ENCODE measurements at regions not wholly inside any gene's neighbourhood (a gene's known extent, or its start where the extent isn't known, plus 50 kb on each side); places are given as distances from the start of the nearest gene placed in this dataset.
"Not testable (repeated sequence)": the region's sequence is repeated elsewhere in the genome, so short reads cannot be mapped to it uniquely, and the experiment has no call there.

DNA sequence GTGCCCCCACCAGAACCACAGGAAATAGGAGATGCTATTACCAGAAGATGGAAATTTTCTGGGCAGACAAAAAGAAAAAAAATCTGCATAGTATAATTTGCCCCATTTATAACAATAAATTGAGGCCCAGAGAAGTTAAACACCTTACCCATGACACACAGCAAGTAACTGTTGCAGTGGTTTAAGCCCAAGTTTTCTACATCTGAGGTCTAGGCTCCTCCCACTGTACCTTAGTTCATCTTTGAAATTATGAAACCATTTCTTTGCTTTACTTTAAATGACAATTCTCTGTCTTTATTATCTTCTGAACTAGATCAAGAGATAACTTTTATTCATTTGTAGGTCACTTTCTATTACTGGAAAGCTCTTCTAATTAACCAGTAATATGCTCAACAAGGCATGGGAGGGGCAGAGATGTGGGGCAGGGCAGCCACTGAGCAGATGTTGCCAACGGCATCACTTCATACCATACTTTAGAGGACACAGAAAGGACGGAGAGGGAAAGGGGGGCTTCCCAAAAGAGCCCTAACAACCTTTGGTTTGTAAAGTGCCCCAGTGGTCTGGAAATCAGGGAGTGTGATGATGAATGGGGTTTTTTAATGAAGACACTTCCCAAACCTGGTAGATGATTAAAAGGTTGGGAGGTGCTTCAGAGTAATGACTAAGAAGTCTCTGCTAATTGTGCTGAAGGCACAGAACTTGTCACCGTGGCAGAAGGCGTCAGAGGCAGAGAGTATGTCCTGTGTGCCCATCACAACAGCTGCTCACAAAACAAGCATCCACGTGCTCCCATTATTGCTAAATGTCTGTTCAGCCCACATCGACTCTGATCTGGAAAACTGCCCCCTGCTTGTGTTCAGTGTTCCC is 342.5 kb downstream of the SHQ1 start:
- Histone ChIP-seq H3K27me3 (replicated peaks; ENCODE audit: control insufficient read depth, insufficient read depth, low read length) (peaks cover 2% of the 10 kb centered on the region; the same call in 1 of the 2 replicates), H3K36me3 (ENCODE audit: control insufficient read depth, insufficient read depth, low read length) (no peaks in the 10 kb centered on the region), H3K4me3 (replicated peaks; ENCODE audit: low read depth, low read length) (no peak overlapping the region)
- no peak for DNase-seq (ENCODE audit: extremely low read depth, insufficient read length)
- TF ChIP-seq, protein P1, sequence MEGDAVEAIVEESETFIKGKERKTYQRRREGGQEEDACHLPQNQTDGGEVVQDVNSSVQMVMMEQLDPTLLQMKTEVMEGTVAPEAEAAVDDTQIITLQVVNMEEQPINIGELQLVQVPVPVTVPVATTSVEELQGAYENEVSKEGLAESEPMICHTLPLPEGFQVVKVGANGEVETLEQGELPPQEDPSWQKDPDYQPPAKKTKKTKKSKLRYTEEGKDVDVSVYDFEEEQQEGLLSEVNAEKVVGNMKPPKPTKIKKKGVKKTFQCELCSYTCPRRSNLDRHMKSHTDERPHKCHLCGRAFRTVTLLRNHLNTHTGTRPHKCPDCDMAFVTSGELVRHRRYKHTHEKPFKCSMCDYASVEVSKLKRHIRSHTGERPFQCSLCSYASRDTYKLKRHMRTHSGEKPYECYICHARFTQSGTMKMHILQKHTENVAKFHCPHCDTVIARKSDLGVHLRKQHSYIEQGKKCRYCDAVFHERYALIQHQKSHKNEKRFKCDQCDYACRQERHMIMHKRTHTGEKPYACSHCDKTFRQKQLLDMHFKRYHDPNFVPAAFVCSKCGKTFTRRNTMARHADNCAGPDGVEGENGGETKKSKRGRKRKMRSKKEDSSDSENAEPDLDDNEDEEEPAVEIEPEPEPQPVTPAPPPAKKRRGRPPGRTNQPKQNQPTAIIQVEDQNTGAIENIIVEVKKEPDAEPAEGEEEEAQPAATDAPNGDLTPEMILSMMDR (IDR thresholded peaks at IDR 0.05; ENCODE audit: insufficient read depth, low read length, poor library complexity, severe bottlenecking) = no peak

DNA sequence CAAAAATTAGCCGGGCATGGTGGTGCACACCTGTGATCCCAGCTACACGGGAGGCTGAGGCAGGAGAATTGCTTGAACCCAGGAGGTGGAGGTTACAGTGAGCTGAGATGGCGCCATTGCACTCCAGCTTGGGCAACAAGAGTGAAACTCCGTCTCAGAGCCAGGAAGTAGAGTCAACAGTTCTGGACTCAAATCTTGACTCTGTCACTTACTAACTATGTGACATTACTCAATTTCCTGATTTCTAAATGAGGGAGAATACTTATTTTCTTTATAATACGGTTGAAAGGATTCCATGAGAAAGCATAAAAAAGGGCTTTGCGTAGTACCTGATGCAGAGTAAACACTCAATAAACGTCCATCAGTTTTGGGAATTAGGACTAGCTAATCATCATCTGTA is 350.7 kb downstream of the SHQ1 start:
- DNase-seq (ENCODE audit: extremely low read depth, insufficient read length); H3K4me3 ChIP-seq (replicated peaks; ENCODE audit: low read depth, low read length); H3K36me3 ChIP-seq (ENCODE audit: control insufficient read depth, insufficient read depth, low read length); H3K27me3 ChIP-seq (replicated peaks; ENCODE audit: control insufficient read depth, insufficient read depth, low read length): not testable (repeated sequence)

DNA sequence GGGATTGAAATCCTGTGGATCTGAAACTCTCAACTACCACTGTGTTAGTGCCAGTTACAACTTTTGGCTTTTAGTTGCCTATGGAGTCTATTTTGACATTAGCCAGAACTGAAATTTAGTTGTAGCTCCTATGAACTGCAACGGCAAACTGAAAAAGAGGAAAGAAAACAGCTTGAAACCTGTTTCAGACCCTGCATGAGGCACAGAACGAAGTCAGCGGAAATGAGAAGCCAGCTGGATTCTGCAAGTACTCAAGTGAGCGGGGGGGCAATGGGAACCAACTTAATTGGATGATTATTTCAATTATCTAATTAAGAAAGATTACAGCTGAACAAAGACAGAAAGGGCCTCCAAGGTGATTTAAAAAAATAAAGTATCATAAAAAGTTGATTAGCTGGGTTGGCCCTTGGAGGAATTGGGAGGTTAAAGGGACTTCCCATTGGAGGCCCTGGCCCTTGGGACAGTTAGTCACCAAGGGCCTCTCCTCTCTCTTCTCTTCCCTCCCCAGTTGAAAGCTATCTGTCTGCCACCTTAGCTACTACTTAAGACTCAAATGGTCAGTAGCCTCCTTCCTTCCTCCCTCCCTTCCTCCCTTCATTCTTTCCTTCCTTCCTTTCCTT is 352.1 kb downstream of the SHQ1 start:
- H3K4me3 ChIP-seq (replicated peaks; ENCODE audit: low read depth, low read length) = no peak overlapping the region
- H3K36me3 ChIP-seq (ENCODE audit: control insufficient read depth, insufficient read depth, low read length) = no peaks in the 10 kb centered on the region
- TF ChIP-seq, protein P1 (IDR thresholded peaks at IDR 0.05; ENCODE audit: insufficient read depth, low read length, poor library complexity, severe bottlenecking) = no peak
- no peak for DNase-seq (ENCODE audit: extremely low read depth, insufficient read length)
- H3K27me3 ChIP-seq (replicated peaks; ENCODE audit: control insufficient read depth, insufficient read depth, low read length) = no peaks in the 10 kb centered on the region

DNA sequence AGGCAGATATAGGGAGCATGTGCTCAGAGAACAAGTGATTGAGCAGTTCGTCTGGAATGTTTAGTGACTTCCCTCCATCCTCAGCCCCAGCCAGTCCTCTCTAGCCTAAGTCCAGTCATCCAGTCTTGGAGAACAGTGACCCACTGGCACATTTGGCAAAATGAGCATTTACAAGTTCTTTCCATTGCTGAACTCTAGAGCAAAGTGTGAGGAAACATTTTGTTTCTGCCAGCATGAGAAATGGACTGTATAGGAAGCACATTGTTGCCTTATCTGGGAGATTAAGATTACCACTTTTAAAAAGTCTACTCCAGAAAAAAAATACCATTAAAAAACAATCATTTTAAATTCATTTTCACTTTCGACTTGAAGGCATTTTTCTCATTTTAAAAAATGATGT is 353.6 kb downstream of the SHQ1 start:
- Histone ChIP-seq H3K36me3 (ENCODE audit: control insufficient read depth, insufficient read depth, low read length) (no peaks in the 10 kb centered on the region), H3K4me3 (replicated peaks; ENCODE audit: low read depth, low read length) (no peak overlapping the region), H3K27me3 (replicated peaks; ENCODE audit: control insufficient read depth, insufficient read depth, low read length) (no peaks in the 10 kb centered on the region)
- TF ChIP-seq, protein P1 (IDR thresholded peaks at IDR 0.05; ENCODE audit: insufficient read depth, low read length, poor library complexity, severe bottlenecking) = no peak
- no peak for DNase-seq (ENCODE audit: extremely low read depth, insufficient read length)

DNA sequence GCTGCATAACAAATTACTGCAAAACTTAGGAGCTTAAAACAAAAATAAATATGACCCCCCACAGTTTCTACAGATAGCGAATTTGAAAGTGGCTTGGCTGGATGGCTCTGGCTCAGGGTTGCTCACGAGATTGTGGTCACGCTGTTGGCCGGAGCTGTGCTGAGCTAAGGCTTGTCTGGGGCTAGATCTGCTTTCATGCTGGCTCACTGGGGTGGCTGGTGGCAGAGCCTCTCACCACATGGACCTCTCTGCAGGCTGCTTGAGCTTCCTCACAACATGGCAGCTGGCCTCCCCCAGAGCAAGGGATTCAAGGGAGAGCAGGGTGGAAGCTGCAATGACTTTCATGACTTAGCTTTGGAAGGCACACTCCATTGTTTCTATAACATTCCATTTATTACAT is 354.1 kb downstream of the SHQ1 start:
- H3K4me3 ChIP-seq (replicated peaks; ENCODE audit: low read depth, low read length) = no peak overlapping the region
- H3K27me3 ChIP-seq (replicated peaks; ENCODE audit: control insufficient read depth, insufficient read depth, low read length) = no peaks in the 10 kb centered on the region
- no peaks in the 10 kb centered on the region for H3K36me3 ChIP-seq (ENCODE audit: control insufficient read depth, insufficient read depth, low read length)
- DNase-seq (ENCODE audit: extremely low read depth, insufficient read length) = no peak
- TF ChIP-seq, protein P1 (IDR thresholded peaks at IDR 0.05; ENCODE audit: insufficient read depth, low read length, poor library complexity, severe bottlenecking) = no peak

DNA sequence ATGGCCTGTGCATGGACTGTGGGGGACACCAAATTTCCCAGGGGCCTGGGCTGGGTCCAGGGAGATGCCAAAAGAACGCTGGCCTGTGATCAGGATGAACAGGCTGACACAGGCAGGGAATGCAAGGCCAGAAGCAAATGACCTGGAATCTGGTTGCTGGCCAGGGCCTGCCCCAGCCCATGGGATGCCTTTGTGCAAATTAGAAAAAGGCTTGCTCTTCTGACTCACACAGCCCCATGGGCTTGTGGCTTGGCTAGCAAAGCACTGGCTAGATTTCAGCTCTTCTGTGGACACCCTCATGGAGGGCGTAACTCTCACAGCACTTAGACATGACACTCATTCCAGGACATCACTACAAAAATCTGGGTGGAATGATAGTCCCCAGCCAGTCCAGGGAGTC is 356.0 kb downstream of the SHQ1 start:
- no peaks in the 10 kb centered on the region for H3K36me3 ChIP-seq (ENCODE audit: control insufficient read depth, insufficient read depth, low read length)
- H3K27me3 ChIP-seq (replicated peaks; ENCODE audit: control insufficient read depth, insufficient read depth, low read length) = no peaks in the 10 kb centered on the region
- H3K4me3 ChIP-seq (replicated peaks; ENCODE audit: low read depth, low read length) = no peak overlapping the region
- no peak for DNase-seq (ENCODE audit: extremely low read depth, insufficient read length)
- TF ChIP-seq, protein P1 (IDR thresholded peaks at IDR 0.05; ENCODE audit: insufficient read depth, low read length, poor library complexity, severe bottlenecking) = no peak
